CD14-positive monocyte (primary cell): ENCODE measurements at regions not wholly inside any gene's neighbourhood (a gene's known extent, or its start where the extent isn't known, plus 50 kb on each side); places are given as distances from the start of the nearest gene placed in this dataset.
A peak's percentile ranks its signal among the peaks of the same experiment; 100 is the strongest.

Experiments used
- DNase-seq, 3 donors: peaks; one replicate each; pipeline ENCODE4 v3.0.0-alpha.2; 2011 to 2022
- H2AFZ ChIP-seq: 2 replicates; pipeline ENCODE4 v1.6.0; 2012; ENCODE audit warnings: mild to moderate bottlenecking, low read depth, low read length, inconsistent platforms; ENCODE audit not compliant: insufficient read depth, poor library complexity, severe bottlenecking
- H3K27ac ChIP-seq, 2 donors: 1 replicate in 1 of 2; 2 replicates in 1 of 2; pipeline ENCODE4 v1.5.1; 2012 to 2013; ENCODE audit warnings: low read length in 2 of 2, control low read depth in 1 of 2, inconsistent platforms in 1 of 2, low read depth in 1 of 2, mild to moderate bottlenecking in 1 of 2
- H3K27me3 ChIP-seq, 2 donors: one replicate each; pipeline versions ENCODE4 v1.6.0 to v1.6.1; 2011 to 2013; ENCODE audit warnings: low read length in 2 of 2; ENCODE audit not compliant: control insufficient read depth in 2 of 2, insufficient read depth in 2 of 2
- H3K36me3 ChIP-seq, 2 donors: replicated peaks in 1 of 2; 1 replicate in 1 of 2; 2 replicates in 1 of 2; pipeline versions ENCODE4 v1.5.1 to v1.6.1; 2012 to 2013; ENCODE audit warnings: low read length in 2 of 2, control low read depth in 1 of 2, inconsistent platforms in 1 of 2, mild to moderate bottlenecking in 1 of 2; ENCODE audit not compliant: insufficient read depth in 2 of 2, control insufficient read depth in 1 of 2
- H3K4me1 ChIP-seq, 2 donors: 1 replicate in 1 of 2; 2 replicates in 1 of 2; pipeline versions ENCODE4 v1.5.1 to v1.6.1; 2012 to 2013; ENCODE audit warnings: low read length in 2 of 2, control low read depth in 1 of 2, inconsistent platforms in 1 of 2, mild to moderate bottlenecking in 1 of 2, moderate library complexity in 1 of 2; ENCODE audit not compliant: insufficient read depth in 2 of 2, control insufficient read depth in 1 of 2
- H3K4me2 ChIP-seq: replicated peaks from 2 replicates; pipeline ENCODE3; 2012; ENCODE audit warnings: low read length, moderate library complexity, mild to moderate bottlenecking; ENCODE audit not compliant: poor library complexity, severe bottlenecking; ENCODE audit errors: extremely low read depth
- H3K4me3 ChIP-seq, 3 experiments: fragments of 200-600 bp in 1 of 3; sonication (generic) in 1 of 3; replicated peaks in 1 of 3; 1 replicate in 2 of 3; 2 replicates in 1 of 3; pipeline ENCODE4 v1.5.1; 2011 to 2013; ENCODE audit warnings: low read length in 3 of 3, mild to moderate bottlenecking in 3 of 3, control low read depth in 2 of 3, low read depth in 2 of 3, inconsistent platforms in 1 of 3, moderate library complexity in 1 of 3
- H3K79me2 ChIP-seq: 2 replicates; pipeline ENCODE4 v1.6.0; 2012; ENCODE audit warnings: mild to moderate bottlenecking, control low read depth, inconsistent platforms, low read length, moderate library complexity; ENCODE audit not compliant: insufficient read depth
- H3K9ac ChIP-seq: 2 replicates; pipeline ENCODE4 v1.6.0; 2017; ENCODE audit warnings: low read length, mild to moderate bottlenecking; ENCODE audit not compliant: insufficient read depth, poor library complexity, severe bottlenecking
- H3K9me3 ChIP-seq, 2 donors: replicated peaks in 1 of 2; 1 replicate in 1 of 2; 2 replicates in 1 of 2; pipeline versions ENCODE4 v1.5.1 to v1.6.1; 2012 to 2013; ENCODE audit warnings: low read length in 2 of 2, control low read depth in 1 of 2; ENCODE audit not compliant: control insufficient read depth in 1 of 2, insufficient read depth in 1 of 2
- H4K20me1 ChIP-seq: 2 replicates; pipeline ENCODE4 v1.6.0; 2012; ENCODE audit warnings: mild to moderate bottlenecking, low read length, control low read depth, moderate library complexity; ENCODE audit not compliant: insufficient read depth
- H3K27ac Mint-ChIP-seq, 7 donors: one replicate each; pipeline ENCODE4 v1.8.0; 2020; ENCODE audit warnings: mild to moderate bottlenecking in 7 of 7, mixed read lengths in 7 of 7, moderate library complexity in 6 of 7, inconsistent platforms in 2 of 7
- H3K27me3 Mint-ChIP-seq, 3 donors: one replicate each; pipeline ENCODE4 v1.8.0; 2021 to 2022; ENCODE audit warnings: low read depth in 3 of 3, mild to moderate bottlenecking in 3 of 3, mixed read lengths in 3 of 3, moderate library complexity in 3 of 3, inconsistent platforms in 1 of 3
- H3K36me3 Mint-ChIP-seq, 2 donors: one replicate each; pipeline ENCODE4 v1.8.0; 2020; ENCODE audit warnings: mixed read lengths in 2 of 2, inconsistent platforms in 1 of 2, mild to moderate bottlenecking in 1 of 2
- H3K4me1 Mint-ChIP-seq: one replicate; pipeline ENCODE4 v1.8.0; 2020; ENCODE audit warnings: mild to moderate bottlenecking, mixed read lengths
- H3K4me3 Mint-ChIP-seq, 2 donors: one replicate each; pipeline ENCODE4 v1.8.0; 2020; ENCODE audit warnings: mild to moderate bottlenecking in 2 of 2, mixed read lengths in 2 of 2, moderate library complexity in 1 of 2
- H3K9me3 Mint-ChIP-seq, 7 donors: one replicate each; pipeline ENCODE4 v1.8.0; 2020 to 2022; ENCODE audit warnings: mixed read lengths in 7 of 7, mild to moderate bottlenecking in 6 of 7, moderate library complexity in 6 of 7, inconsistent platforms in 2 of 7
- WGBS: methylation state at CpG from one replicate; pipeline ENCODE4 v1.1.5; 2013; ENCODE audit warnings: missing lambda C conversion rate; ENCODE audit not compliant: insufficient coverage; 5-methylcytosine and 5-hydroxymethylcytosine counted together
- intact Hi-C, 2 donors: fragments of 100-400 bp; cut with micrococcal nuclease; formaldehyde crosslinking; loops; one replicate each; pipeline versions ENCODE4 v1.15.0 to v1.15.1; 2023
- TF ChIP-seq, protein P1 (sequence below): fragments of 200-600 bp; IDR thresholded peaks from one replicate; pipeline ENCODE4 v1.8.0; 2022; ENCODE audit warnings: antibody characterized with exemption, mild to moderate bottlenecking

DNA sequence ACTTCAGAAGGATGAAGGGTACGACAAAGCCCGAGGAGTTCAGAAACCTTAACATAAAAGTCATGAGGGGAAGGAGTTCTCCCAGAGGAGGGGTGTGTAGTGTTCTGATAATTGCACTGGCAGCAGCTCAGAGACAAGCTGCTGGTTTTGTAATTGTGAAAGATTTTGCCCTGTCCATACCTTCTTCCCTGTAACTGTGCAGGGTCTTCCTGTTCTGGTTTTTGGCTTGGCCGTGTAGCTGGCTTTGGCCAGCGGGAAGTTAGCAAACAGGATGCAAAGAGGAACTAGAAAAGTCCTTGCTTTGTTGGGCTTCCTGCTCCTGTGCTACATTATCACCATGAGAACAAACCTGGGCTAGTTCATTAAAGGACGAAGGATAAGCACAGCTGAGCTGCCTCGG is 160.8 kb downstream of the LPIN1 start:
- intact Hi-C loops, result loop anchor here (5.0 to 10.0 kb wide), 2 partner anchors 35 to 108 kb away; no protein-coding TSS in a partner anchor
- Mint-ChIP-seq H3K27me3 (peaks cover 0 to 4% (median 3%) of the 10 kb centered on the region in 3 donors), H3K4me3 (peak overlapping the region in 1 of 2 donors; percentile 53), H3K27ac (peak overlapping the region; percentile 83 to 96 (median 89)), H3K9me3 (peaks cover 0 to 6% (median 0%) of the 10 kb centered on the region in 7 donors), H3K4me1 (peaks cover 74% of the 10 kb centered on the region), H3K36me3 (peaks cover 4 to 10% of the 10 kb centered on the region in 2 donors)
- TF ChIP-seq, protein P1, sequence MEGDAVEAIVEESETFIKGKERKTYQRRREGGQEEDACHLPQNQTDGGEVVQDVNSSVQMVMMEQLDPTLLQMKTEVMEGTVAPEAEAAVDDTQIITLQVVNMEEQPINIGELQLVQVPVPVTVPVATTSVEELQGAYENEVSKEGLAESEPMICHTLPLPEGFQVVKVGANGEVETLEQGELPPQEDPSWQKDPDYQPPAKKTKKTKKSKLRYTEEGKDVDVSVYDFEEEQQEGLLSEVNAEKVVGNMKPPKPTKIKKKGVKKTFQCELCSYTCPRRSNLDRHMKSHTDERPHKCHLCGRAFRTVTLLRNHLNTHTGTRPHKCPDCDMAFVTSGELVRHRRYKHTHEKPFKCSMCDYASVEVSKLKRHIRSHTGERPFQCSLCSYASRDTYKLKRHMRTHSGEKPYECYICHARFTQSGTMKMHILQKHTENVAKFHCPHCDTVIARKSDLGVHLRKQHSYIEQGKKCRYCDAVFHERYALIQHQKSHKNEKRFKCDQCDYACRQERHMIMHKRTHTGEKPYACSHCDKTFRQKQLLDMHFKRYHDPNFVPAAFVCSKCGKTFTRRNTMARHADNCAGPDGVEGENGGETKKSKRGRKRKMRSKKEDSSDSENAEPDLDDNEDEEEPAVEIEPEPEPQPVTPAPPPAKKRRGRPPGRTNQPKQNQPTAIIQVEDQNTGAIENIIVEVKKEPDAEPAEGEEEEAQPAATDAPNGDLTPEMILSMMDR, result no peak
- H3K4me2 ChIP-seq, result peak overlapping the region; percentile 61
- no peaks in the 10 kb centered on the region for H3K36me3 ChIP-seq
- no peaks in the 10 kb centered on the region for H4K20me1 ChIP-seq
- H3K9ac ChIP-seq, result no peak overlapping the region
- H3K4me1 ChIP-seq, result peaks cover 65 to 67% of the 10 kb centered on the region in 2 donors
- peak; percentile 71 to 83 (median 75) for DNase-seq
- no peaks in the 10 kb centered on the region for H3K27me3 ChIP-seq
- no peaks in the 10 kb centered on the region for H3K9me3 ChIP-seq
- peak overlapping the region; percentile 1 to 68 for H3K27ac ChIP-seq
- no peak overlapping the region for H2AFZ ChIP-seq
- WGBS, result 0% methylated on average over 3 of the region's 6 CpGs
- H3K79me2 ChIP-seq, result no peaks in the 10 kb centered on the region
- H3K4me3 ChIP-seq, result peak overlapping the region in 1 of 3 experiments; percentile 40

DNA sequence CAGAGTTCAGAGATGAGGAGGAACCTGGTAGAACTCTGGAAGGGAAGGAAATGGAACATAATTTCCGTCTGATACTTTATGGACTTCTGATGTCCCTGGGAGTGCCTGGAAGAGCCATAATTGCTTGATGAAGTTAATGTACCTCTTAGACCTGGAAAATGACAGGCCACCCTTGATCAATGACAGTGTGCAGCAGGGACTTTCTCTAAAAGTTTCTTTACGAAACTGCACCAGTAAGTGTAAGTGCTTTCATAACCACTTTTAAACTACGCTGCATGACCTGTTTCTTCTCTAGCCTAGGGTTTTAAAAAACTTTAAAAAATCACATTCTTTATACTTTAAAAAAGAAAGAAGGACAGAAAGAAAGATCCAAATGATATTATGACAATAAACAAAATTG is 164.5 kb downstream of the LPIN1 start:
- H3K4me3 Mint-ChIP-seq, result no peak overlapping the region
- Histone ChIP-seq H3K36me3 (no peaks in the 10 kb centered on the region), H3K4me3 (no peak overlapping the region), H3K27ac (no peak overlapping the region), H4K20me1 (no peaks in the 10 kb centered on the region), H3K27me3 (no peaks in the 10 kb centered on the region), H3K9ac (no peak overlapping the region), H3K4me2 (no peak overlapping the region), H3K4me1 (peaks cover 35 to 40% of the 10 kb centered on the region in 2 donors), H3K79me2 (no peaks in the 10 kb centered on the region), H3K9me3 (peaks cover 4 to 16% of the 10 kb centered on the region in 2 donors), H2AFZ (no peak overlapping the region)
- TF ChIP-seq, protein P1, result no peak
- DNase-seq, result no peak
- H3K4me1 Mint-ChIP-seq, result peaks cover 48% of the 10 kb centered on the region
- H3K9me3 Mint-ChIP-seq, result peaks cover 7 to 16% (median 12%) of the 10 kb centered on the region in 7 donors
- intact Hi-C loops, result no loop called here
- H3K27ac Mint-ChIP-seq, result no peak overlapping the region
- H3K36me3 Mint-ChIP-seq, result peaks cover 8% of the 10 kb centered on the region in 2 donors
- H3K27me3 Mint-ChIP-seq, result peaks cover 2 to 3% (median 3%) of the 10 kb centered on the region in 3 donors
- 60% methylated on average over 1 of the region's 3 CpGs for WGBS
